H1 (cell line): ENCODE measurements at regions not wholly inside any gene's neighbourhood (a gene's known extent, or its start where the extent isn't known, plus 50 kb on each side); places are given as distances from the start of the nearest gene placed in this dataset.

Experiments used
- CREB1 ChIP-seq: IDR thresholded peaks from 2 replicates; pipeline ENCODE4 v1.6.1; 2012; ENCODE audit warnings: inconsistent platforms
- CTCF ChIP-seq, 3 experiments: IDR thresholded peaks; 1 replicate in 2 of 3; 2 replicates in 1 of 3; pipeline versions ENCODE4 v1.5.1 to v1.6.1; 2011; ENCODE audit warnings: low read length in 3 of 3, mild to moderate bottlenecking in 3 of 3, inconsistent platforms in 2 of 3, low read depth in 1 of 3, moderate library complexity in 1 of 3; ENCODE audit not compliant: insufficient read depth in 1 of 3; ENCODE audit errors: control extremely low read depth in 1 of 3
- EZH2 ChIP-seq: fragments of 200-600 bp; sonication (generic); IDR thresholded peaks from 2 replicates; pipeline ENCODE4 v1.7.1; 2012; ENCODE audit warnings: low read depth, mild to moderate bottlenecking, moderate library complexity, low read length, inconsistent platforms; ENCODE audit not compliant: severe bottlenecking
- RNF2 ChIP-seq: fragments of 200-900, 300-1000 bp; sonication (generic); IDR thresholded peaks from 2 replicates; pipeline ENCODE4 v1.7.1; 2016; ENCODE audit warnings: borderline replicate concordance, low read depth, mild to moderate bottlenecking, antibody characterized with exemption, low read length; ENCODE audit not compliant: poor library complexity, severe bottlenecking; ENCODE audit errors: missing control alignments
- YY1 ChIP-seq: IDR thresholded peaks from 2 replicates; pipeline ENCODE4 v1.6.1; 2011; ENCODE audit warnings: low read depth, mild to moderate bottlenecking, low read length

GRCh38 chr15:53059273-53060043, 269.3 kb upstream of the ONECUT1 start:
- TF ChIP-seq CTCF (IDR thresholded peaks at IDR 0.05; ENCODE audit: control extremely low read depth in 1 of 3, insufficient read depth in 1 of 3, low read depth in 1 of 3, low read length in 3 of 3), result no peak
- TF ChIP-seq YY1, result no peak
- TF ChIP-seq EZH2, result no peak
- no peak for TF ChIP-seq RNF2
- TF ChIP-seq CREB1, result no peak
